ENCODE measurements at regions not wholly inside any gene's neighbourhood (a gene's known extent, or its start where the extent isn't known, plus 50 kb on each side); places are given as distances from the start of the nearest gene placed in this dataset.

GRCh38 chr3:72444656-72445223, 403.5 kb downstream of the SHQ1 start:
- Histone ChIP-seq H3K14ac (ENCODE audit: insufficient read depth, low read length) (no peak overlapping the region), H3K56ac (ENCODE audit: insufficient read length, low read depth, low read length) (no peak overlapping the region), H3K9ac (ENCODE audit: extremely low read depth, insufficient read length, low read length) (no peak overlapping the region), H2BK20ac (ENCODE audit: low read depth, low read length, poor library complexity, severe bottlenecking) (no peak overlapping the region), H3T11ph (ENCODE audit: low read length) (no peak overlapping the region), H3K79me2 (ENCODE audit: insufficient read depth, low read length) (peaks cover 56% of the 10 kb centered on the region; the same call in 1 of the 2 replicates), H2AFZ (ENCODE audit: low read length) (no peak overlapping the region), H4K8ac (replicated peaks; ENCODE audit: insufficient read length, low read depth, low read length) (no peak overlapping the region), H2AK5ac (ENCODE audit: insufficient read length, low read length) (no peak overlapping the region), H4K91ac (ENCODE audit: insufficient read length, low read depth, low read length) (no peak overlapping the region), H3K4me1 (ENCODE audit: insufficient read depth, low read length) (peaks cover 8% of the 10 kb centered on the region), H2BK15ac (ENCODE audit: low read depth, low read length) (no peak overlapping the region), H3K27ac (ENCODE audit: insufficient read length, low read depth, low read length) (no peak overlapping the region), H3K4ac (ENCODE audit: low read depth, low read length) (no peak overlapping the region), H3K27me3 (ENCODE audit: insufficient read depth, low read length) (no peaks in the 10 kb centered on the region), H3K23ac (ENCODE audit: insufficient read length, low read depth, low read length) (no peak overlapping the region), H3K9me3 (ENCODE audit: control insufficient read depth, low read depth, low read length) (no peaks in the 10 kb centered on the region), H4K5ac (ENCODE audit: insufficient read length, low read depth, low read length) (no peak overlapping the region), H3K4me2 (ENCODE audit: insufficient read depth, insufficient read length, low read length) (no peak overlapping the region), H3K79me1 (ENCODE audit: insufficient read depth, low read depth, low read length, poor library complexity, severe bottlenecking) (peaks cover 3% of the 10 kb centered on the region), H3K18ac (ENCODE audit: insufficient read length, low read depth, low read length) (no peak overlapping the region), H2BK12ac (ENCODE audit: insufficient read length, low read depth, low read length) (no peak overlapping the region), H3K23me2 (ENCODE audit: insufficient read length, low read depth, low read length, poor library complexity, severe bottlenecking) (no peaks in the 10 kb centered on the region), H2BK120ac (ENCODE audit: low read depth, low read length, poor library complexity, severe bottlenecking) (no peak overlapping the region), H2BK5ac (ENCODE audit: insufficient read length, low read length) (no peak overlapping the region), H4K20me1 (ENCODE audit: control insufficient read depth, insufficient read depth, insufficient read length) (no peaks in the 10 kb centered on the region)
- WGBS (ENCODE audit: extremely low coverage, insufficient read length, low lambda C conversion rate) = no CpG with 5 or more reads among the region's 7 CpGs
- Mint-ChIP-seq H3K9me3 (peaks cover 0 to 2% of the 10 kb centered on the region in 2 experiments; a peak in 2 of 5 replicates), H3K27ac (no peak overlapping the region), H3K4me3 (peak overlapping the region; percentile 95 to 100), H3K4me1 (peaks cover 54 to 55% of the 10 kb centered on the region in 2 experiments), H3K36me3 (ENCODE audit: insufficient read depth in 1 of 3, low read depth in 3 of 3) (peaks cover 12 to 19% (median 12%) of the 10 kb centered on the region in 3 experiments), H3K27me3 (ENCODE audit: low read depth) (peaks cover 20% of the 10 kb centered on the region)
- no peak for TF ChIP-seq CTCF (conservative IDR thresholded peaks at IDR 0.05)
- no peak for DNase-seq

All from H9 (cell line).